Caco-2 (cell line): ENCODE measurements at regions not wholly inside any gene's neighbourhood (a gene's known extent, or its start where the extent isn't known, plus 50 kb on each side); places are given as distances from the start of the nearest gene placed in this dataset.

Experiments
- BruUV-seq: library from RNA; stranded (reverse); fragments of 400-500 nt; replicated peaks from 2 replicates; lab custom pipeline; 2021; lab: Mats Ljungman, UMichigan
- CTCF ChIA-PET: fragments of 300-600 bp; sonication (Branson Sonifier 250); formaldehyde crosslinking; loops from one replicate; lab custom pipeline; 2022; ENCODE audit warnings: antibody characterized with exemption; lab: Charles Lee
- POLR2A ChIA-PET: fragments of 300-600 bp; sonication (Branson Sonifier 250); formaldehyde crosslinking; loops from one replicate; lab custom pipeline; 2022; ENCODE audit warnings: antibody characterized with exemption; lab: Charles Lee
- DNase-seq, 2 experiments: peaks; one replicate each; pipeline versions ENCODE4 v3.0.0 to v3.0.0-alpha.2; 2020 to 2022
- H3K27me3 ChIP-seq: replicated peaks from 2 replicates; pipeline ENCODE4 v1.6.0; 2011; ENCODE audit warnings: low read length; ENCODE audit not compliant: control insufficient read depth, insufficient read depth
- H3K36me3 ChIP-seq: 2 replicates; pipeline ENCODE4 v1.5.1; 2011; ENCODE audit warnings: low read length; ENCODE audit not compliant: control insufficient read depth, insufficient read depth
- H3K4me1 ChIP-seq: fragments of 250-450 bp; sonication (Bioruptor Pico); 2 replicates; pipeline ENCODE4 v1.5.1; 2020; ENCODE audit warnings: mild to moderate bottlenecking
- H3K4me3 ChIP-seq: 2 replicates; pipeline ENCODE4 v1.5.1; 2011; ENCODE audit warnings: low read depth, mild to moderate bottlenecking, control low read depth, low read length
- H3K9me3 ChIP-seq: fragments of 250-450 bp; sonication (Bioruptor Pico); 2 replicates; pipeline ENCODE4 v1.5.1; 2020; ENCODE audit warnings: mild to moderate bottlenecking, moderate library complexity
- H3K27ac Mint-ChIP-seq: one replicate; pipeline ENCODE4 v1.8.0; 2022; ENCODE audit warnings: mixed read lengths; ENCODE audit not compliant: unreplicated experiment
- H3K27me3 Mint-ChIP-seq: one replicate; pipeline ENCODE4 v1.8.0; 2022; ENCODE audit warnings: mixed read lengths; ENCODE audit not compliant: insufficient read depth, unreplicated experiment
- H3K36me3 Mint-ChIP-seq: one replicate; pipeline ENCODE4 v1.8.0; 2022; ENCODE audit warnings: mild to moderate bottlenecking, mixed read lengths; ENCODE audit not compliant: insufficient read depth, unreplicated experiment
- H3K4me1 Mint-ChIP-seq: one replicate; pipeline ENCODE4 v1.8.0; 2022; ENCODE audit warnings: low read depth, mixed read lengths; ENCODE audit not compliant: unreplicated experiment
- H3K4me3 Mint-ChIP-seq: one replicate; pipeline ENCODE4 v1.8.0; 2022; ENCODE audit warnings: mild to moderate bottlenecking, moderate library complexity, mixed read lengths; ENCODE audit not compliant: unreplicated experiment
- H3K9me3 Mint-ChIP-seq: one replicate; pipeline ENCODE4 v1.8.0; 2022; ENCODE audit warnings: mixed read lengths; ENCODE audit not compliant: unreplicated experiment
- intact Hi-C: fragments of 100-400 bp; cut with micrococcal nuclease; formaldehyde crosslinking; loops from one replicate; pipeline ENCODE4 v1.10.0; 2022; ENCODE audit not compliant: unreplicated experiment
- TF ChIP-seq, protein P1 (sequence below), 2 experiments: fragments of 200-600 bp in 1 of 2; IDR thresholded peaks; 1 replicate in 1 of 2; 2 replicates in 1 of 2; pipeline versions ENCODE4 v1.5.1 to v1.8.0; 2011 to 2022; ENCODE audit warnings: antibody characterized with exemption in 1 of 2, control low read depth in 1 of 2, inconsistent platforms in 1 of 2, low read depth in 1 of 2, low read length in 1 of 2, mild to moderate bottlenecking in 1 of 2, moderate library complexity in 1 of 2; ENCODE audit not compliant: insufficient read depth in 1 of 2, severe bottlenecking in 1 of 2, unreplicated experiment in 1 of 2

DNA sequence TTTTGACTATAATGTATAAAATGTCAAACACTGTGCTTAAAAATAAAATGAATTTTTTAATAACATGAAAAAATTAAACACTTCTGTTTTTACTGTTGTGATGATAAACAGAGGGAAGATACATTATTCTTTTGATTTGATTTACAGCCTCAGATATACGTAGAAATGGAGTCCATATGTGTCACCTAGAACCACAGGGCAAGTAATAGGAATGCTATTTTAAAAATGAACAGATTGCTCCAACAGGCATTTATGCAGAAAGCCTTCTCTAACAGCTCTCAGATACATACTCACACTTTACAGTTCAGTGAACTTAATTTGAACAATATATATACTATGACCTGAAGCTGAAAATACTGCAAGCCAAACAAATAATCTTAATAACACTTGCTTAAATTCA is 1551.0 kb downstream of the GRIK2 start:
- Mint-ChIP-seq H3K36me3 (no peaks in the 10 kb centered on the region), H3K27ac (no peak overlapping the region), H3K27me3 (no peaks in the 10 kb centered on the region), H3K4me1 (no peaks in the 10 kb centered on the region), H3K9me3 (peaks cover 16% of the 10 kb centered on the region), H3K4me3 (no peak overlapping the region)
- Histone ChIP-seq H3K36me3 (no peaks in the 10 kb centered on the region), H3K4me1 (no peaks in the 10 kb centered on the region), H3K27me3 (no peaks in the 10 kb centered on the region), H3K4me3 (no peak overlapping the region), H3K9me3 (no peaks in the 10 kb centered on the region)
- TF ChIP-seq, protein P1, sequence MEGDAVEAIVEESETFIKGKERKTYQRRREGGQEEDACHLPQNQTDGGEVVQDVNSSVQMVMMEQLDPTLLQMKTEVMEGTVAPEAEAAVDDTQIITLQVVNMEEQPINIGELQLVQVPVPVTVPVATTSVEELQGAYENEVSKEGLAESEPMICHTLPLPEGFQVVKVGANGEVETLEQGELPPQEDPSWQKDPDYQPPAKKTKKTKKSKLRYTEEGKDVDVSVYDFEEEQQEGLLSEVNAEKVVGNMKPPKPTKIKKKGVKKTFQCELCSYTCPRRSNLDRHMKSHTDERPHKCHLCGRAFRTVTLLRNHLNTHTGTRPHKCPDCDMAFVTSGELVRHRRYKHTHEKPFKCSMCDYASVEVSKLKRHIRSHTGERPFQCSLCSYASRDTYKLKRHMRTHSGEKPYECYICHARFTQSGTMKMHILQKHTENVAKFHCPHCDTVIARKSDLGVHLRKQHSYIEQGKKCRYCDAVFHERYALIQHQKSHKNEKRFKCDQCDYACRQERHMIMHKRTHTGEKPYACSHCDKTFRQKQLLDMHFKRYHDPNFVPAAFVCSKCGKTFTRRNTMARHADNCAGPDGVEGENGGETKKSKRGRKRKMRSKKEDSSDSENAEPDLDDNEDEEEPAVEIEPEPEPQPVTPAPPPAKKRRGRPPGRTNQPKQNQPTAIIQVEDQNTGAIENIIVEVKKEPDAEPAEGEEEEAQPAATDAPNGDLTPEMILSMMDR (IDR thresholded peaks at IDR 0.05; ENCODE audit: insufficient read depth in 1 of 2, low read depth in 1 of 2, low read length in 1 of 2, severe bottlenecking in 1 of 2, unreplicated experiment in 1 of 2), result no peak
- intact Hi-C loops, result no loop called here
- POLR2A ChIA-PET, result no interaction called here
- CTCF ChIA-PET, result no interaction called here
- no TSS peak for BruUV-seq
- no peak for DNase-seq

DNA sequence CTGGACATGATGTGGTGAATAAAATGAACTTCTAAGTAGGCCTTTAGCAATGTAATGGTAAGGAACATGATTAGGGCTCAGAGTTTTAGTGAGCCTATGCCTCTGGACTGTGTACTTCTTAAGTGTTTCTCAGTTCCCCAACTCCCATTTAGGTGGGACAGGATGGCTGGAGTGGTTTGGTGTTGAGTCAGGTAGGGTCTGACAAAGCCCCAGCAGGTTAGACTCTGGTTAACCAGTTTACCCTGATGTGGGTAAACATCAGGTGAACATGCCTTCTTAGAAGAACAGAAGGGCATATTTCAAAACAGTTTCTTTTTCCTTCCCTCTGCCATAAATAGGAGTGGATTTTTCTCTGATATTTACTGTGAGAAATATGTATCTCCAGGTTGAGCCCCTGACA is 1548.7 kb downstream of the GRIK2 start:
- H3K27me3 ChIP-seq, result no peaks in the 10 kb centered on the region
- Mint-ChIP-seq H3K9me3 (peaks cover 6% of the 10 kb centered on the region), H3K4me3 (no peak overlapping the region), H3K27me3 (no peaks in the 10 kb centered on the region), H3K36me3 (no peaks in the 10 kb centered on the region), H3K27ac (peak overlapping the region; percentile 55), H3K4me1 (no peaks in the 10 kb centered on the region)
- ChIA-PET CTCF (no interaction called here), POLR2A (no interaction called here)
- no peak overlapping the region for H3K4me3 ChIP-seq
- H3K36me3 ChIP-seq, result no peaks in the 10 kb centered on the region
- intact Hi-C loops, result no loop called here
- TF ChIP-seq, protein P1 (IDR thresholded peaks at IDR 0.05; ENCODE audit: insufficient read depth in 1 of 2, low read depth in 1 of 2, low read length in 1 of 2, severe bottlenecking in 1 of 2, unreplicated experiment in 1 of 2), result no peak
- DNase-seq, result no peak
- H3K4me1 ChIP-seq, result no peaks in the 10 kb centered on the region
- no peaks in the 10 kb centered on the region for H3K9me3 ChIP-seq
- no TSS peak for BruUV-seq

DNA sequence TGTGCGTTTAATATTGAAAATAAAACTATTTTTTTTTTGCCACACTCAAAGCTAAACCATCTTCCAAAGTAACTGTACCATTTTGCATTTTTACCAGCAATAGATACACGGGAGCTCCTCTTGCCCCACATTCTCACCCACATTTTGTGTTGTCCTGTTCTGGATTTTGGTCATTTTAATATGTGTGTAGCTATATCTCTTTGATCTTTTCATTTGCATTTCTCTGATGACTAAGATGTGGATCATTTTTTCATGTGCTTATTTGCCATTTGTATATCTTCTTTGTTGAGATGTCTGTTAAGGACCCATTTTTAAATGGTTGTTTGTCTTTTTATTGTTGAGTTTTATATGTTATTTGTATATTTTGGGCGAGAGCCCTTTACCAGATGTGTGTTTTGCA is 1543.5 kb downstream of the GRIK2 start:
- no peaks in the 10 kb centered on the region for H3K27me3 Mint-ChIP-seq
- POLR2A ChIA-PET, result no interaction called here
- Histone ChIP-seq H3K4me3 (no peak overlapping the region), H3K4me1 (no peaks in the 10 kb centered on the region), H3K27me3 (no peaks in the 10 kb centered on the region), H3K9me3 (no peaks in the 10 kb centered on the region), H3K36me3 (no peaks in the 10 kb centered on the region)
- H3K4me1 Mint-ChIP-seq, result no peaks in the 10 kb centered on the region
- CTCF ChIA-PET, result no interaction called here
- intact Hi-C loops, result no loop called here
- H3K4me3 Mint-ChIP-seq, result no peak overlapping the region
- no peaks in the 10 kb centered on the region for H3K9me3 Mint-ChIP-seq
- no peak for DNase-seq
- no peaks in the 10 kb centered on the region for H3K36me3 Mint-ChIP-seq
- TF ChIP-seq, protein P1 (IDR thresholded peaks at IDR 0.05; ENCODE audit: insufficient read depth in 1 of 2, low read depth in 1 of 2, low read length in 1 of 2, severe bottlenecking in 1 of 2, unreplicated experiment in 1 of 2), result no peak
- no TSS peak for BruUV-seq
- H3K27ac Mint-ChIP-seq, result no peak overlapping the region
